HT1080 (cell line): ENCODE measurements at regions not wholly inside any gene's neighbourhood (a gene's known extent, or its start where the extent isn't known, plus 50 kb on each side); places are given as distances from the start of the nearest gene placed in this dataset.
"Not testable (repeated sequence)": the region's sequence is repeated elsewhere in the genome, so short reads cannot be mapped to it uniquely, and the experiment has no call there.

ENCODE experiments used
- DNase-seq: peaks from one replicate; pipeline ENCODE4 v3.0.0-alpha.2; 2015; ENCODE audit warnings: low read depth

DNA sequence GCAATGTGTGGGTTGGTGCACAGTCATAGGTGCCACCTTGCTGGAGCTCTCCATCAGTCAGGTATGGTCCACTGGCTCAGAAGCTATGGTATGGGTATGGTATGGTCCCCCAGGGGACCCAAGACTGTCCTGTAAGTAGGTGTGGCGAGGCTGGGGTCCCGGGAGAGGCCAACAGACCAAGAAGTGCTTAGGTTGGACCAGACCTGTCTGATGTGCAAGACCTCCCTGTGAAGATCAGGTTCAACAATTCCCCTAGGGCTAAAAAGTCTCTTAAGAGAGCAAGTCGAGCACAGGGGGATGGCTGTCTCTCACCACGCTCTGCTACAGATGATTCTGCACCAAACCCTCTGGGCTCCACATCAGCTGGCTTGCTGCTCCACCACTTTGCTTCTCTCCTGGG, 1145.0 kb downstream of the RPA4 start:
- no peak for DNase-seq

GRCh38 chrX:98029861-98030260, 1146.2 kb downstream of the RPA4 start:
- DNase-seq, result no peak

DNA sequence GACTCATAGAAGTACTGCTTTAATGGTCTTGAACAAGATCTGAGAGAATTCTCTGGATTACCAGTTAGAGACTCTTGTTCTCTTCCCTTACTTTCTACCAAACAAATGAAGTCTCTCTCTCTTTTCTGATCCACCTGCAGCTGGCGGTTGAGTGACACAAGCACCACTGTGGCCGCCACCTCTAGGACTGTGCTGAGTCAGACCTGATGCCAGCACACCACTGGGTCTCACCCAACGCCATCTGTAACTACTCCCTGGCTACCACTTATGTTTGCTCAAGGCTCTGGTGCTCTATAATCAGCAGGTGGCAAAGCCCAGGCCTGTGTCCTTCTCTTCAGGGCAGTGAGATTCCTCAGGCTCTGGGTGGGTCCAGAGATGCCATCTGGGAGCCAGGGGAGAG, 1173.5 kb downstream of the RPA4 start:
- DNase-seq, result no peak

GRCh38 chrX:98065151-98065550, 1181.4 kb downstream of the RPA4 start:
- no peak for DNase-seq

- DNase-seq, result peak; percentile 1
These were observed 1183.9 kb downstream of the RPA4 start for GRCh38 chrX:98067611-98068010.

DNA sequence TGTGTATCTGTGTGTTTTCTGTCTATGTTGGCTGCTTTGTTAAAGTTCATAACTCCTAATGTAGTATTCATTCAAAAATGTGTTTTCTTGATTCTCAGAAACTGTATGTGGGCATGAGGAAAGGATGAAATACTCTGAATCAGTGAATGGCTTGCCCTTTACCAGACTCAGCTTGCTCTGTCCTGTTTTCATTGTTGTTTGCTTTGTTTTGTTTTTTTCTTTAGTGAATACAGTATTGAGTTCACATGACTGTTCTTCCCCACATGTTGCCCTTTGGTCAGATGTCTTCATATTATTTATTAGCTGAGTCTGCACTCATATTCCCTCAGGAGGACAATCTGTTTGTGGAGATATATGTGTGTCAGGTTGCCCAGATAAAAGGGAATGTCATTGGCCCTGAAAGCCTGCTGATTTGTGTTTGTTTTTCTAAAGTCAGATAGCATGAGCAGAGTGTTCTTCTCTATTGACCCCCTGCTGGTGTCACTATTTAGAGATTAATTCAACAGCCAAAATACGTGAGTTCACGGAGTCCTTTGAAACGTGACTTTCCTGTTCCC, 1184.4 kb downstream of the RPA4 start:
- no peak for DNase-seq

DNA sequence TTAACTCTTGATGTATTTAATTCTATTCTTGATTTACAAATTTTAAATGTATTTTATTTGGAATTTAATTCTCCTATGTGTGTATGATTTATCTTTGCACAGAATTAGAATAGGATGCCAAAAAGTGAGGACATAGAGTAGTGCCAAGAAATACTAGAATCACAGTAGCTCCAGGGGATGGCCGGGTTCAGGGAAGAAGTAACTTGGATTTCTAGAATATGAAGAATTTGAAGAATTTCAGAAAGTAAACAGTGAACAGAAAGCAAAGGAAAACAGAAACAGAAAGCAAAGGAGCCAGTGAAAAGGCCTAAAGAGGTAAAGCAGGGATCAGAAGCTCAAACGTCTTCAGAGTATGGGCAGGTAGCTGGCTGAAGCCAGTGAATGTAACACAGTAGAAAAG, 1187.6 kb downstream of the RPA4 start:
- DNase-seq, result no peak

DNA sequence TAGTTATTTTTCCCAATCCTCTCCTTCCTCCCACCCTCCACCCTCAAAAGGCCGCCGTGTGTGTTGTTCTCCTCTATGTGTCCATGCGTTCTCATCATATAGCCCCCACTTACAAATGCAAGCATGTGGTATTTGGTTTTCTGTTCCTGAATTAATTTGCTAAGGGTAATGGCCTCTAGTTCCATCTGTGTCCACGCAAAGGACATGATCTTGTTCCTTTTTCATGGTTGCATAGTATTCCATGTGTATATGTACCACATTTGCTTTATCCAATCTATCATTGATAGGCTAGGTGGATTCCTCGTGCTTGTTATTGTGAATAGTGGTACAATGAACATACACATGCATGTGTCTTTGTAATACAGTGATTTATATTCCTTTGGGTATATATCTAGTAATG, 1193.7 kb downstream of the RPA4 start:
- no peak for DNase-seq

DNA sequence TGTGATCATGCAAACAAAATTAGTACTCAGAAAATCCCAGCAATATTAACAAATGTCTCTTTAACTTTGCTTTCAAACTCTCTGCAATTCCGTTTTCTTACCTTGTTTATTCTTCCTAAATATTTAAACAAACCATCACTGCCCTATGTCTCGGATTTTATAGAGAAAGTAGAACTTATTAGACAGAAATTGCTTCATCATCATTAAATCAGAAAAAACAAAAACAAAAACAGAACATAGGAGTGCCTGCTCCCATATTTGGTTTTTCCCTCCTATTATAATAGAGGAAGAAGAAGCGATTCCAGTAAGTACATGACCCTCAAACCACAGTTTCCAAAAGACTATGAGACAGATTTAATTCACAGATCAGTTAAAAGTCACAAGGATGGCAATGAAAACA, 1228.0 kb downstream of the RPA4 start:
- peak; percentile 0 for DNase-seq

DNA sequence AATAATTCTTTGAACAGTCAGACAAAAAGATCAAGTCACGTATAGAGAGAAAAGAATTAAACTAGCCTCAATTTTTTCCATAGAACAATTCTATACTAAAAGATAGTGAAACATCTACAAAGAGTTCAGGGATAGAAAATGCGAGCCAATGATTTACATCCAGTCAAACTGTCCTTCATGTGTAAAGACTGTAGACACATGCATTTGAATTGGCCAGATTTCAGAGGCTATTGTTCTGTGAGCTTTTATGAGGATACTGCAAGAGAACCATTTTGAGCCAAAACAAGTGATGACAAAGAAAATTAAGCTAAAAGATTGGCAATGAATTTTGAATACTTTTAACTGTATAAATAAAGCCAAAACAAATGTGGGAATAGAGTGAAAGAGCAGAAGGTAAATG, 1230.3 kb downstream of the RPA4 start:
- no peak for DNase-seq

DNA sequence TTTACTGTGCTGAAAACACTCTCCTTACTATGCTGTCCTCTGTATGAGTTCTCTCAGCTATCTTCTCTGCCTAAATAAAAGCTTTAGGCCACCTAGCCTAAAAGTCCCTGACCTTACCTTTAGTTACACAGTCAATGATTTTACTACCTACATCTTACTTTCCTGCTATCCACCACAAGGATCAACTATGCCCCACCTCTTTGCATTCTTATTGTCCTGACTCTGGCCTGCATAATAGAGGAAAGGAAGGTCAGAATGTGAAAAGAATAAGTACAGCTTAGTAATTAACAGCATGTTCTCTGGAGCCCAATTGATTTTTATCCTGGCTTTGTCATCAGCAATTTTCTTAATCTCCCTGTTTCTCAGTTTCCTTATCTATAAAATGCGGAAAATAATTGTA, 1257.8 kb downstream of the RPA4 start:
- DNase-seq, result no peak

DNA sequence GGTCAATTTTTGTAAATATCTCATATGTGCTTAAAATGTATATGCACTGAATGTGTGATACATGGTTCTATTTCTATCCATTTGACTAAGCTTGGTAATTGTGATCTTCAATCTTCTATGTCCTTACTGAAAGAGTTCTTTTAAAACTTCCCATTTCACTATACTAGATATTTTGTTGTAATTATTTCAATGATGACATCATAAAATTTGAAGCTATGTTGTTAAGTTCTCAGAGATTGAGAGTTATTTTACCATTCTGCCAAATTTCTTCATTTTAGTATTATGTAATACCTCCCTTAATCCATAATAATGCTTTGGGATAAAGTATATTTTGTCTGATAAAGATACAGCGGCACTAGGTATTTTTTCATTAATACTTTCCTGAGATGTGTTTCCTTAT, 1307.3 kb downstream of the RPA4 start:
- DNase-seq, result no peak

- no peak for DNase-seq
These were observed 1310.3 kb downstream of the RPA4 start for GRCh38 chrX:98194036-98194435.

GRCh38 chrX:98203800-98204199, 1320.1 kb downstream of the RPA4 start:
- DNase-seq, result peak; percentile 43

DNA sequence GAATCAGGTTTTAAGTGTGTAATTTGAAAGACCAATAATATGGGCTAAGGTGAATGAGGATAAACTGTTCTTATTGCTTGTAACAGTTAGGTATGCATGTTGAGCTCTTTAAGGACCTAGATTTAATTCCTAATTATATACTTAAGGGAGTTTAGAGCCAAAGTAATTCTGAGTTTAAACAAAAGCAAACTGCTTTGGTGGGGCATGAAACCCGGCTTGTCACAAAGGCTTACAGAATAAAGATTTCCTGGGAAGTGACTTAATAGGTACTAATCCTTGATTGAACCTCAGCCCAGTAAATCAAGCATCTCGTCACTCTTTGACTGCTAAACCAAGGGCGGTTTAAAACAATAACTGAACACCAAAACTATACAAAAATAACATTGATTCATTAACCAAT, 1324.2 kb downstream of the RPA4 start:
- DNase-seq, result no peak

DNA sequence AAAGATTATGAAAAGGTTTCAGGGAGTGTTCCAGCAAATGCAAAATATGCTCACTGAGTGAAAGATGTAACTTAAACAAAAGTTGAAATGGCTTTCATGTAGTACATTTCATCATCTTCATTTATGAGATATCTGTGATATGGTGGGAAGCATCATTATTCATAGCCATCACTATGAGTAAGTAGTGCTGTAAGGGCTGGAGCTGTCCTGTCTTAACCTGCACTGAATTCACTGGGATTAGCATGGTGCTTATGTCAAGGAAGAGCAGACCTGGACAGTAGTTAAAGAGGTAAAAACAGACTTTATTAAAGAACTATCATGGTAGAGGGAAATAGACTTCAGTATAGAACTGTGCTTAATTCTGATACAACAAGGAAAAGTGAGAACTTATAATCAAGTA, 1347.3 kb downstream of the RPA4 start:
- DNase-seq, result no peak

GRCh38 chrX:98240061-98240460, 1356.4 kb downstream of the RPA4 start:
- DNase-seq, result not testable (repeated sequence)

GRCh38 chrX:98263135-98263534, 1379.4 kb downstream of the RPA4 start:
- no peak for DNase-seq

DNA sequence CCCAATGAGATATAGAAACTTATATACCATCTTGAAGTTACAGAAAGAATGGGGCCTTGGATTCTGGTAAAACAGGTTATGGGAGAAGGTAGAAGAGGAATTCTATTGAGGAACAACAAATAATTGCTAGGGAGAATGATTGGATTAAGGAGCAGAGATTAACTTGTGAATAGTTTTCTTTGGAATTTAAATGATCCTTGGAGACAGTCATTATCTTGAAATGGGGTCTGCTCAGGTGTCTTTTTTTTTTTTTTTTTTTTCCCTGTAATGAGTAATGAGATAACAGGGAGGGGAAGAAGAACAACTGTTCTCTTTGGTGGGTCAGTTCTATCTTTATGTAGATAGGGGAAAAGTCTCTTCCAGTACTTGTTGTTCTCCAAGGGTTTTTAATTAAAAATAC, 1406.0 kb downstream of the RPA4 start:
- DNase-seq, result no peak

DNA sequence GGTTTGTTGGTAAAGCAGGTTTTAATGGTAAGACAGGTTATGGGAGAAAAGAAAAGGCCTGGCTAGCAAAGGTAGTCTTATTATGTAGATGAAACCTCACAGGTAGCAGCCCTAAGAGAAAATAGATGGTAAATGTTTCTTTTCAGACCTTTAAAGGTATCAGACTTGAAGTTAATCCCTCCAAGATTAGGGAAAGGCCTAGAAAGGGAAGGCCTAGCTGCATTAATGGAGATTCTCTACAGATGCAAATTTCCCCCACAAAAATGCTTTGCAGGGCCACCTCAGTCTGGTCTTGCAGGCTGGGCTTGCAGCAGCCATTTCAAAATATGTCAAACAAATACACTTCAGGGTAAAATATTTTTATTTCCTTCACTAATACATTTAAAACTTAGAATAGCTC, 1410.6 kb downstream of the RPA4 start:
- DNase-seq, result no peak

DNA sequence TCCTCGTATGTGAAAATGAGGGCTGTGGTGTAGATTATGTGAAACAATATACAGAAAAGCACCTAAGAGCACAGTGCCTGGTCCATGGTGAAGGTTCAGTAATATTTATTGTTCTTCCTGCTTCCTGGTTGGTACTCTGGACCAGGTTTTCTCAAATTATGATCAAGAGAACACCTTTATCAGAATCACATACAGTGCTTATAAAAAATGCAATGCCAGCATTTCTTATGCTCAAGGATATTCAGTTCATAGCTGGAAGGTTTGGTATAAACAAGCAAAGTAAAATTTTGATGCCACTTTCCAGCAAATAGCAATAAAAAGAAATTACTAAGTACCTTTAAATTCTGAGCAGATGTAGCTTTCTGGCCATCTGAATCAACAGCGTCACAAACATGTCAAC, 1412.4 kb downstream of the RPA4 start:
- no peak for DNase-seq

GRCh38 chrX:98299785-98300184, 1416.1 kb downstream of the RPA4 start:
- DNase-seq, result peak; percentile 62

DNA sequence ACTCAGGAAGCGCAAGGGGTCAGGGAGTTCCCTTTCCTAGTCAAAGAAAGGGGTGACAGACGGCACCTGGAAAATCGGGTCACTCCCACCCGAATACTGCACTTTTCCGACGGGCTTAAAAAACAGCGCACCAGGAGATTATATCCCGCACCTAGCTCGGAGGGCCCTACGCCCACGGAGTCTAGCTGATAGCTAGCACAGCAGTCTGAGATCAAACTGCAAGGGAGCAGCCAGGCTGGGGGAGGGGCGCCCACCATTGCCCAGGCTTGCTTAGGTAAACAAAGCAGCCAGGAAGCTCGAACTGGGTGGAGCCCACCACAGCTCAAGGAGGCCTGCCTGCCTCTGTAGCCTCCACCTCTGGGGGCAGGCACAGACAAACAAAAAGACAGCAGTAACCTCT, 1416.8 kb downstream of the RPA4 start:
- DNase-seq, result not testable (repeated sequence)

DNA sequence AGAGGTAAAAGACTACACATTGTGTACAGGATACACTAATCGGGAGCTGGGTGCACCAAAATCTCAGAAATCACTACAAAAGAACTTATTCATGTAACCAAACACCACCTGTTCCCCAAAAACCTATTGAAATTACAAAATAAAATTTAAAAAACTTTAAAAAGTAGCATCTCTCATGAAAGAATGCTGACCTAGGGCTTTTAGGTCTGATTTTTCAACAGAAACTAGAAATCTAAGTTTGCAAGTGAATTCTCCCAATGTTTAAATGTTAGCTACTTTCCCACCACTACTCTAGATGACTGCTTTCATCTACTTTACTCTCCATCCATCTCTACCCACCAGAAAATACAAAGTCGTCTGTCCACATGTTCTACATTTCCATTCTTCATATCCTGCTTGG, 1447.7 kb downstream of the RPA4 start:
- no peak for DNase-seq
